GM12873 (cell line): ENCODE measurements at regions not wholly inside any gene's neighbourhood (a gene's known extent, or its start where the extent isn't known, plus 50 kb on each side); places are given as distances from the start of the nearest gene placed in this dataset.

Source experiments
- CTCF ChIP-seq: IDR thresholded peaks from 2 replicates; pipeline ENCODE4 v1.5.1; 2012; ENCODE audit warnings: low read depth, mild to moderate bottlenecking, moderate library complexity, low read length, control low read depth; ENCODE audit not compliant: insufficient read depth; ENCODE audit errors: missing control alignments

GRCh38 chr6:163866192-163866591, 451.7 kb downstream of the QKI start:
- TF ChIP-seq CTCF = no peak

- no peak for TF ChIP-seq CTCF
Observed at GRCh38 chr6:163863565-163863964, 449.0 kb downstream of the QKI start.

GRCh38 chr6:163862701-163863100, 448.2 kb downstream of the QKI start:
- TF ChIP-seq CTCF = no peak

GRCh38 chr6:163861627-163862026, 447.1 kb downstream of the QKI start:
- no peak for TF ChIP-seq CTCF

GRCh38 chr6:163860287-163861081, 446.0 kb downstream of the QKI start:
- TF ChIP-seq CTCF = no peak

- no peak for TF ChIP-seq CTCF
Observed at GRCh38 chr6:163857421-163857820, 442.9 kb downstream of the QKI start.

- TF ChIP-seq CTCF = no peak
Observed at GRCh38 chr6:163850874-163851273, 436.4 kb downstream of the QKI start.
